A673 (cell line): ENCODE measurements at regions not wholly inside any gene's neighbourhood (a gene's known extent, or its start where the extent isn't known, plus 50 kb on each side); places are given as distances from the start of the nearest gene placed in this dataset.

Source experiments
- CTCF ChIP-seq: fragments of 300-800, 200-600 bp; sonication (generic); conservative IDR thresholded peaks from 2 replicates; pipeline ENCODE4 v1.5.1; 2017; ENCODE audit warnings: low read depth, mild to moderate bottlenecking, antibody characterized with exemption, low read length, moderate library complexity, mixed read lengths
- EZH2 ChIP-seq: fragments of 200-600 bp; sonication (generic); IDR thresholded peaks from 2 replicates; pipeline ENCODE4 v1.6.1; 2017; ENCODE audit warnings: borderline replicate concordance, low read depth, mild to moderate bottlenecking, mixed read lengths, antibody characterized with exemption, low read length; ENCODE audit not compliant: poor library complexity, severe bottlenecking

GRCh38 chr10:90018819-90019218, 317.4 kb downstream of the KIF20B start:
- TF ChIP-seq CTCF (no peak), EZH2 (no peak)
